A673 (cell line): ENCODE measurements at regions not wholly inside any gene's neighbourhood (a gene's known extent, or its start where the extent isn't known, plus 50 kb on each side); places are given as distances from the start of the nearest gene placed in this dataset.

Experiments used
- BruUV-seq: library from RNA; stranded (reverse); fragments of 400-500 nt; replicated peaks from 2 replicates; lab custom pipeline; 2021; lab: Mats Ljungman, UMichigan
- CTCF ChIA-PET: fragments of 300-600 bp; sonication (Branson Sonifier 250); formaldehyde crosslinking; loops from one replicate; lab custom pipeline; 2022; ENCODE audit warnings: antibody characterized with exemption; lab: Charles Lee
- POLR2A ChIA-PET: fragments of 300-600 bp; sonication (Branson Sonifier 250); formaldehyde crosslinking; loops from one replicate; lab custom pipeline; 2022; ENCODE audit warnings: antibody characterized with exemption; ENCODE audit not compliant: low non-redundant PET; lab: Charles Lee
- DNase-seq: peaks from one replicate; pipeline ENCODE4 v3.0.0-alpha.2; 2015; ENCODE audit warnings: low spot score
- H3K27ac ChIP-seq: fragments of 200-600 bp; sonication (generic); 2 replicates; pipeline ENCODE4 v1.5.1; 2016; ENCODE audit warnings: mixed run types, low read depth, mild to moderate bottlenecking, mixed read lengths, antibody characterized with exemption, low read length; ENCODE audit not compliant: poor library complexity, severe bottlenecking
- H3K27me3 ChIP-seq: fragments of 200-600 bp; sonication (generic); replicated peaks from 2 replicates; pipeline ENCODE4 v1.6.1; 2017; ENCODE audit warnings: mixed run types, low read depth, mild to moderate bottlenecking, mixed read lengths, antibody characterized with exemption, low read length; ENCODE audit not compliant: insufficient read depth, poor library complexity
- H3K36me3 ChIP-seq: fragments of 200-600 bp; sonication (generic); 2 replicates; pipeline ENCODE4 v1.6.1; 2016; ENCODE audit warnings: mixed run types, mild to moderate bottlenecking, mixed read lengths, antibody characterized with exemption, low read length; ENCODE audit not compliant: insufficient read depth, poor library complexity, severe bottlenecking
- H3K4me1 ChIP-seq: fragments of 200-600 bp; sonication (generic); 2 replicates; pipeline ENCODE4 v1.6.1; 2017; ENCODE audit warnings: mixed run types, mild to moderate bottlenecking, mixed read lengths, antibody characterized with exemption, low read length; ENCODE audit not compliant: insufficient read depth, poor library complexity, severe bottlenecking
- H3K4me3 ChIP-seq: fragments of 200-600 bp; sonication (generic); 2 replicates; pipeline ENCODE4 v1.5.1; 2016; ENCODE audit warnings: low read depth, mixed run types, mild to moderate bottlenecking, mixed read lengths, low read length; ENCODE audit not compliant: poor library complexity, severe bottlenecking
- H3K9me3 ChIP-seq: fragments of 200-600 bp; sonication (generic); 2 replicates; pipeline ENCODE4 v1.6.1; 2016; ENCODE audit warnings: mixed run types, low read depth, mild to moderate bottlenecking, mixed read lengths, antibody characterized with exemption, low read length; ENCODE audit not compliant: poor library complexity, severe bottlenecking
- EZH2 ChIP-seq: fragments of 200-600 bp; sonication (generic); IDR thresholded peaks from 2 replicates; pipeline ENCODE4 v1.6.1; 2017; ENCODE audit warnings: borderline replicate concordance, low read depth, mild to moderate bottlenecking, mixed read lengths, antibody characterized with exemption, low read length; ENCODE audit not compliant: poor library complexity, severe bottlenecking
- intact Hi-C: fragments of 100-400 bp; cut with micrococcal nuclease; formaldehyde crosslinking; loops from one replicate; pipeline ENCODE4 v1.10.0; 2022; ENCODE audit not compliant: unreplicated experiment
- TF ChIP-seq, protein P1 (sequence below): fragments of 300-800, 200-600 bp; sonication (generic); conservative IDR thresholded peaks from 2 replicates; pipeline ENCODE4 v1.5.1; 2017; ENCODE audit warnings: low read depth, mild to moderate bottlenecking, antibody characterized with exemption, low read length, moderate library complexity, mixed read lengths

DNA sequence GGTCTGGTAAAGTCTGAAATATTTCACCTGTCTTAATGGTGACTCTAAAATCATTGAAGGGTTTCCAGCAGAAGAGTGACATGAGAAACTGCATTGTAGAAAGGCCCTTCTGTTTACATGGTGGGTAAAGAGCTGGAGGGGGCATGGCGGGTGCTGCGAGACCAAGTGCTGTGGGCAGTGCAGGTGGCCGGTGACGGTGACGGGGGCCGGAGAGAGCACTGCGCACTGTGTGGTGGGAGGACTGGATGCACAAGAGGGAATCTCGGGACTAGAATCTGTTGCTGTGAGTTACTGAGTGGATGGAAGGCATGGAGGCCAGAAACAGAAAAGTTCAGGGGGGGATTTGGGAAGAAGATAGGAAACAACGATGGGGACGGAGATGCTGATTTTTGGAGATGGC, 218.7 kb downstream of the USP6NL start:
- BruUV-seq = no TSS peak
- no peak for DNase-seq
- POLR2A ChIA-PET = no interaction called here

DNA sequence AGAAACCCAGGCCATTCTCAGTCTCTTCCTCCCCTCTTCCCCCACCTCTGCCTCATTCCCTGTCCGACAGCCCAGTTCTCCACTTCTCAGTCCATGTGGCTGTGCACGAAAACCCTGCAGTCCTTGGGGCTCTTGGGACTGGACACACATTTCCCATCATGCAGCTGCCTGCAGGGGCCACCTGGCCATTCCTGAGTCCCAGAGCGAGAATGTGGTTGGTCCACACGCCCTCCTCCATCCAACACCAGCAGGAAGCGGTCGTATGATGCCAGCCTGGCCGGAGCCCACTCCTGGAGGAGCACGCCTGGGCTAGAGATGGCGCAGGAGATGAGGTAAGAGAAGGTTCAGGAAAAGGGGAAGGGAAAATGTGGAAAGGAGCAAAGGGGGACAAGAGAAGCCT, 222.5 kb downstream of the USP6NL start:
- intact Hi-C loops = no loop called here
- no TSS peak for BruUV-seq
- ChIA-PET CTCF (no interaction called here), POLR2A (no interaction called here)
- DNase-seq = no peak
- H3K27me3 ChIP-seq = no peaks in the 10 kb centered on the region
- H3K9me3 ChIP-seq = no peaks in the 10 kb centered on the region
- no peaks in the 10 kb centered on the region for H3K36me3 ChIP-seq
- H3K4me3 ChIP-seq = no peak overlapping the region
- no peak for TF ChIP-seq EZH2
- TF ChIP-seq, protein P1, sequence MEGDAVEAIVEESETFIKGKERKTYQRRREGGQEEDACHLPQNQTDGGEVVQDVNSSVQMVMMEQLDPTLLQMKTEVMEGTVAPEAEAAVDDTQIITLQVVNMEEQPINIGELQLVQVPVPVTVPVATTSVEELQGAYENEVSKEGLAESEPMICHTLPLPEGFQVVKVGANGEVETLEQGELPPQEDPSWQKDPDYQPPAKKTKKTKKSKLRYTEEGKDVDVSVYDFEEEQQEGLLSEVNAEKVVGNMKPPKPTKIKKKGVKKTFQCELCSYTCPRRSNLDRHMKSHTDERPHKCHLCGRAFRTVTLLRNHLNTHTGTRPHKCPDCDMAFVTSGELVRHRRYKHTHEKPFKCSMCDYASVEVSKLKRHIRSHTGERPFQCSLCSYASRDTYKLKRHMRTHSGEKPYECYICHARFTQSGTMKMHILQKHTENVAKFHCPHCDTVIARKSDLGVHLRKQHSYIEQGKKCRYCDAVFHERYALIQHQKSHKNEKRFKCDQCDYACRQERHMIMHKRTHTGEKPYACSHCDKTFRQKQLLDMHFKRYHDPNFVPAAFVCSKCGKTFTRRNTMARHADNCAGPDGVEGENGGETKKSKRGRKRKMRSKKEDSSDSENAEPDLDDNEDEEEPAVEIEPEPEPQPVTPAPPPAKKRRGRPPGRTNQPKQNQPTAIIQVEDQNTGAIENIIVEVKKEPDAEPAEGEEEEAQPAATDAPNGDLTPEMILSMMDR = no peak
- H3K27ac ChIP-seq = no peak overlapping the region
- H3K4me1 ChIP-seq = no peaks in the 10 kb centered on the region

More for the DNA sequence above, 218.7 kb downstream of the USP6NL start:
- CTCF ChIA-PET = no interaction called here
- Histone ChIP-seq H3K4me3 (no peak overlapping the region), H3K4me1 (no peaks in the 10 kb centered on the region), H3K27me3 (no peaks in the 10 kb centered on the region), H3K36me3 (no peaks in the 10 kb centered on the region), H3K9me3 (no peaks in the 10 kb centered on the region), H3K27ac (no peak overlapping the region)
- intact Hi-C loops = no loop called here
- TF ChIP-seq, protein P1 = no peak
- no peak for TF ChIP-seq EZH2

DNA sequence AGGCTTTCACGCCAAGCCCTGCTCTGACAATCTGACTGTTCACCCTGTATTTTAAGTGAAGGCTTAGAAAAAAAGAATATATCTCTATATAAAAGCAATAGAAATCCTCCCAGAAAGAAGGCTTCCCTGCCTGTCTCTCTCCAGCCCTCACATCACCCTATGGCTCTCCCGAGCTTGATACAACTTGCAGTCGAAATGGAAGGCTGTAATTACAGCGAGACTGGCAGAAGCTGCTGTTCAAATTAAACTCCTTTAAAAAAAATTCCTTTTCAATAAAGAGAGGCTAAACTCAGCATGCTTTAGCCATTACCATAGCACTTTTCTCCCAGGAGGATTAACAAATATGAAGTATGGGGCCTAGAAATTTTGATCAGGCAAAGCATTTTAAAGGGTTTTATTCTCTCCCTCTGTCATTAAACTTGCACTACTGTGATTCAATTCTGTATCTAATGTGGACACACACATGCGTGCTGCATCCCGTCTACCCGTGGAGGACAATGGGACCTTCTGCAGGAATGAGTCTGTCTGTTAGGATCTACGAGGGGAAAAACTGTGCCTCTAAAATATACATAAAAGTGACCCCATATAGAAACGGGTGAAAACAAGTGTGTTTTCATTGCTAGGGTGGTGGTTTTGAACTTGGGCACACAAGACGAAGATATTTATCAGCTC, 223.8 kb downstream of the USP6NL start:
- H3K36me3 ChIP-seq = no peaks in the 10 kb centered on the region
- no peaks in the 10 kb centered on the region for H3K4me1 ChIP-seq
- no peak overlapping the region for H3K27ac ChIP-seq
- peak; percentile 30 for DNase-seq
- TF ChIP-seq, protein P1 = no peak
- TF ChIP-seq EZH2 = no peak
- intact Hi-C loops = no loop called here
- H3K4me3 ChIP-seq = no peak overlapping the region
- ChIA-PET CTCF (no interaction called here), POLR2A (interaction anchor here (0.6 kb wide), 1 partner anchor 542 kb away, joined by 7 read pairs; no protein-coding TSS in a partner anchor)
- H3K27me3 ChIP-seq = no peaks in the 10 kb centered on the region
- no TSS peak for BruUV-seq
- H3K9me3 ChIP-seq = no peaks in the 10 kb centered on the region
